GM12891 (cell line): ENCODE measurements at regions not wholly inside any gene's neighbourhood (a gene's known extent, or its start where the extent isn't known, plus 50 kb on each side); places are given as distances from the start of the nearest gene placed in this dataset.
"Not testable (repeated sequence)": the region's sequence is repeated elsewhere in the genome, so short reads cannot be mapped to it uniquely, and the experiment has no call there.

Experiments
- DNase-seq: peaks from one replicate; pipeline ENCODE4 v3.0.0; 2011; ENCODE audit warnings: low spot score; ENCODE audit not compliant: insufficient read length
- FAIRE-seq: peaks from 2 replicates; lab custom pipeline; 2011; peaks lifted over from hg19 to GRCh38; lab: Jason Lieb, UNC
- PAX5 ChIP-seq: IDR thresholded peaks from 2 replicates; pipeline ENCODE4 v1.6.1; 2011; ENCODE audit warnings: low read length, moderate library complexity, mild to moderate bottlenecking; ENCODE audit not compliant: insufficient read depth, severe bottlenecking
- POLR2A ChIP-seq: IDR thresholded peaks from 2 replicates; pipeline ENCODE4 v1.6.1; 2011; ENCODE audit warnings: low read depth, low read length, control low read depth
- POLR2AphosphoS5 ChIP-seq: IDR thresholded peaks from 2 replicates; pipeline ENCODE4 v1.6.1; 2011; ENCODE audit warnings: low read depth, low read length, control low read depth
- POU2F2 ChIP-seq: IDR thresholded peaks from 2 replicates; pipeline ENCODE4 v1.6.1; 2011; ENCODE audit warnings: low read depth, mild to moderate bottlenecking, control low read depth, low read length, moderate library complexity
- SPI1 ChIP-seq: IDR thresholded peaks from 2 replicates; pipeline ENCODE4 v1.6.1; 2011; ENCODE audit warnings: low read depth, low read length, control low read depth
- TAF1 ChIP-seq: IDR thresholded peaks from 2 replicates; pipeline ENCODE4 v1.6.1; 2011; ENCODE audit warnings: low read depth, low read length, control low read depth

DNA sequence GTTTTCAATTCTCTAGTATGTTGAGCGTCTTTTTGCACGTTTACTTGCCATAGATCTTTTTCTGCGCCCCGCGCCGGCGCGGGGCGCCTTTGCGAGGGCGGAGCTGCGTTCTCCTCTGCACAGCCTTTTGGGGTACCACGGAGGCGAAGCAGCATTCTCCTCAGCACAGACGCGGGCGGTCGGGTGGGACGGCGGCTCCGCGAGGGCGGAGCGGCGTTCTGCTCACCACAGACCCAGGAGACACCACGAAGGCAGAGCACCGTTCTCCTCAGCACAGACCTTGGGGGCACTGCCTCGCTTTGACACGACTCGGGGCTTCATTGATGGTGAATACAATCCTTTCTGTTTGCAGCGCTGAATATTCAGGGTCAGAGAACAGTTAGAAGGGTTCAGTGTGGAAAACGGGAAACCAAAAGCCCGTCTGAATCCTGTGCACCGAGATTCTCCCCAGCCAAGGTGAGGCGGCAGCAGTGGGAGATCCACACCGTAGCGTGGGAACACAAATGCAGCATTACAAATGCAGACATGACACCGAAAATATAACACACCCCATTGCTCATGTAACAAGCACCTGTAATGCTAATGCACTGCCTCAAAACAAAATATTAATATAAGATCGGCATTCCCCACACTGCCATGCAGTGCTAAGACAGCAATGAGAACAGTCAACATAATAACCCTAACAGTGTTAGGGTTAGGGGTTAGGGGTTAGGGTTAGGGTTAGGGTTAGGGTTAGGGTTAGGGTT lies 190.7 kb upstream of the VIPR2 start:
- DNase-seq, FAIRE-seq: not testable (repeated sequence)

DNA sequence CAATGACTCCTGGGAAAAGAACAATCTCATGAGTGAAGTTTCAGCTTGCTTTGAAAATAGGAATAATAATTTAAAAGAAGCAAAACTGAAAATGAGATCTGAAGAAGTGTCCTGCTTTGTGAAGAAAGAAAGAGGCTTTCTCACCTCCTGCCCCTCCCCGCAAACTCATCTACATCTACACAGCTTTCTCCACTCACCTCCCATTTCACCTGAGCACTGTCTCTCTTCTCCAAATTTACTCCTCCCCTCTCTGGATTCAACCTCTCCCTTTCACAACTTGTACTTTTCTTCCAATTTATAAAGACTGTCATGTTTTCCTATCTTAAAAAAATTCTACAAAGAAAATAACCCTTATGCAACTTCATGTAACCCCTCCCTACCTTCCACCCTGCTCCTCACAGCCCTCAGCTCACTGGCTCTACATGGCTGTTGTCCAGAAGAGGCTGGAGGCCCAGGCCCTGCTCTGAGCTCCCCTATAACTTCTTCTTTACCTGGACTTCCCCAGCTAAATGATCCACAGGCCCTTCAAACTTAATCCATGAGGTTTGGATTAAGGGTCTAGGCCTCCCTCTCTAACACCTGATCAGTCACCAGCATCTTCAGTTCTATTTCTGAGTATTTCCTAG lies 188.3 kb upstream of the VIPR2 start:
- not testable (repeated sequence) for DNase-seq, FAIRE-seq

GRCh38 chr7:159331462-159331861 lies 186.8 kb upstream of the VIPR2 start:
- FAIRE-seq (no peak), DNase-seq (no peak)
- no peak for TF ChIP-seq TAF1

DNA sequence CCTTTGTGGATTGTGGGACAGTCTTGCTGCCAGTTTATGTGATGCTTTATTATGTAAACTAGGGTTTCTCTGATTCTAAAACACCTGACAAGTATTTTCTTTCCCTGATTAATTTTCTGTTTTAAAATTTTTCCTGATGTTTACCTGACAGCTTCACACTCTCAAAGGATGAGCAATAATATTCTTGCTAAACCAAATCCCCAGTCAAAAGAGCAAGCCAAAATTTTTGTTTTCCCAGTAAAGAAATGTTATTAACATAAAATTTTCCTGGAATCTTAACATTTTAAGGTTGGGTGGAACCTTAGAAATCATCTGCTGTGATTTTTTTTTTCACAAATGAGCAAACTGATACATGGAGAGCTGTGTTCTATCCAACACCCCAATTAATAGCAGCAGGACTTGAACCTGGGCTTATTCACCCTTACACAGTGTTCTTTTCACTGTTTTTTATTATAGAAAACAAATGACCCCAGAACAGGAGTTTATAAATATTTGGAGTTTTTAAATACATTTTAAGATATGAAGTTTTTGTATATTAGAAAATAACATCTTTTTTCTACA lies 185.2 kb upstream of the VIPR2 start:
- DNase-seq (no peak), FAIRE-seq (no peak)
- TF ChIP-seq POLR2A, result no peak
- TF ChIP-seq PAX5, result no peak
- TF ChIP-seq POU2F2, result no peak
- no peak for TF ChIP-seq SPI1
- no peak for TF ChIP-seq POLR2AphosphoS5
- no peak for TF ChIP-seq TAF1

DNA sequence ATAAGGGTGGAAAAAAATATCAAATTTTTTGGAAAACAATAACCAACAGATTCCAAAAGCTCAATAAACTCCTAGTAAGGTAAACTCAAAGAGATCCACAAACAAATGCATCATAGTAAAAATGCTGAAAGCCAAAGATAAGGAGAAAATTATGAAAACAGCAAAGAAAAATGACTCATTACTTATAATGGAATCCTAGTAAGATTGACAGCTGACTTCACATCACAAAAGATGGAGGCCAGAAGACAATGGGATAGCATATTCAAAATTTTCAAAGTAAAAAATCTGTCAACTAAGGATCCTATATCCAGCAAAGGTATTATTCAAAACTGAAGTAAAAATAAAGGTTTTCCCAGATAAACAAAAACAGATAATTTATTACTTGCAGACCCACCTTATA lies 183.4 kb upstream of the VIPR2 start:
- no peak for DNase-seq
- no peak for FAIRE-seq
- no peak for TF ChIP-seq POU2F2
- TF ChIP-seq SPI1, result no peak

GRCh38 chr7:159323359-159323758 lies 178.7 kb upstream of the VIPR2 start:
- no peak for FAIRE-seq
- TF ChIP-seq POLR2A (no peak), PAX5 (no peak), SPI1 (no peak), POLR2AphosphoS5 (no peak), TAF1 (no peak), POU2F2 (no peak)

DNA sequence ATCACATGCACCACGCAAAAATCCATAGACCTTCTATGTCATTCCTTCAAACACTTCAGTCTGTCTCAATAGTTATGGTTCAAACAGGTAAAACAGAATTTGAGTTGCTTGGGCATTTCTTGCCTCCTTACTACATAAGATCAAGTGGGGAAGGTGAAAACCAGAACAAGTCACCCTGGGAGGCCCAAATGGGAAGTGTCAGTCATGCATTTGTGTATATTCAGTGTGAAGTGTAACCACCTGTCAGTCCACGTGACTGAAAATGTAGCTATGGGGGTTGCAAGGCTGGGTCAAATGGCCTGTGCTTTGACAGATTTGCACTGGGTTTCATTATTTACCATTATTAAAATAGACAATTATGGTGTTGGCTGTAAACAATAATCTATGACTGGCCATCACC lies 176.6 kb upstream of the VIPR2 start:
- FAIRE-seq (no peak), DNase-seq (no peak)
- TF ChIP-seq POU2F2, result no peak
- TF ChIP-seq POLR2AphosphoS5, result no peak
- TF ChIP-seq PAX5, result no peak
- no peak for TF ChIP-seq SPI1
- TF ChIP-seq TAF1, result no peak

More at GRCh38 chr7:159323359-159323758, 178.7 kb upstream of the VIPR2 start:
- no peak for DNase-seq

DNA sequence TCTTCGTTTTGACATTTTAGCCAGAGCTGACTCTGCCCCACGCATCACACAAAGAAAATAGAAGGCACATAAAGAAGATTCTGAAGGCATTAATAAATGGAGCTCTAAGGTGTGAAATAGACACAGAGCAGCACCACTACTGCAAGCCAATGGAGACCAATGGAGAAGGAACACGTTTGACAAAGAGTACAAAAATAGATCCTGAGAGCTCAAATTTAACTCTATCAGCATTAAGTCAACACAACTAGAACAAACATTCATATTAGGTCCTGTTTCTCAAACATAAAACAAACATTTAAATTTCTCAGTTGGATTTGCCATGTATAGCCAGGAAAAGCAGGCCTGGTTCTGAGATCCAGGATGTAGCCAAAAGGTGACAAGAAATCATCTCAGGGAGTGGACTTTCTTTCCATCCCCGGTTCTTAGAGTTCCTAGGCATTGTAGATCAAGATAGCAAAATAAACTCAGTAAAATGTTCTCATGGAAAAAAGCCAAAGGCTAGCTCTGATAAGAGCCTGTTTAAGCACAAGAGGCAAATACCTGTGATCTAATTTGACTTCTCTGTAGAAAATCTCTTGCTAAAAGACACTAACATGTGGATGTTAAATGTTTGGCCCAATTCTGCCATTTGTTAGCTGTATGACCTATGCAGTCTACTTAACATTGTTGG lies 174.2 kb upstream of the VIPR2 start:
- DNase-seq, result no peak
- no peak for TF ChIP-seq POLR2AphosphoS5
- no peak for TF ChIP-seq PAX5
- TF ChIP-seq SPI1, result no peak
- no peak for TF ChIP-seq POLR2A
- no peak for TF ChIP-seq TAF1
- TF ChIP-seq POU2F2, result no peak
- FAIRE-seq, result no peak

DNA sequence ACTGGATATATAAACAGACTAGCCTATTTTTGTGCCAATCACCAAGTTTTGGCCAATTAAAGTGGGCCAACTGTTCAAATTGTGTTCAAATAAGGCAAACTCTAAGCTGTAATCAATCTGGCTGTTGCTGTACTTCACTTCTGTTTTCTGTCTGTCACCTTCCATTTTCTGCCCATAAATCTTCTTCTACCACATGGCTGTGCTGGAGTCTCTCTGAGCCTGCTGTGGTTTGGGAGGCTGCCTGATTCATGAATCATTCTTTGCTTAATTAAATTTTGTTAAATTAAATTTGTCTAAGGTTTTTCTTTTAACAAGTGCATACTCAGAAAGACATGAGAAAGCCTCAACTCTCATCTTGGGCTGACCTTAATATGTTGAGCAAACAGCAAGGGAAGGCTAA lies 172.6 kb upstream of the VIPR2 start:
- DNase-seq (no peak), FAIRE-seq (no peak)
- TF ChIP-seq PAX5 (no peak), POLR2AphosphoS5 (no peak), POLR2A (no peak), SPI1 (no peak), POU2F2 (no peak), TAF1 (no peak)

DNA sequence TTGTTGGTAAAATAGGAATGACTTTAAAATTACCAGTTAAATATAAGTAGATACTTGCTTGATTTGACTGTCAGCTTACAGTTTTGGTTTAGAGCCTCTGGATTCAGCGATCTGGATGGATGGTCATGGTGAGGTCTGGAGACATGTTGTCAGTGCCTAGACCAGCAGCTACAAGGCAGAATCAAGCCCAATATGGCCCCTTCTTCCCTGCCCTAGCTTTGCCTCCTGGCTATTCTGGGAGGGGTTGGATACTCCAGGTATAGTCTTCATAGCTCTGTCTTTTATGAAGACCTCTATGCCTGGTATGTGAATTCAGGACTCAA lies 166.5 kb upstream of the VIPR2 start:
- TF ChIP-seq POLR2A (no peak), TAF1 (no peak), POLR2AphosphoS5 (no peak), SPI1 (no peak), PAX5 (no peak), POU2F2 (no peak)
- FAIRE-seq, result no peak
- DNase-seq, result no peak
